ENCODE measurements at regions not wholly inside any gene's neighbourhood (a gene's known extent, or its start where the extent isn't known, plus 50 kb on each side); places are given as distances from the start of the nearest gene placed in this dataset.

GRCh38 chr15:69990566-69991421 is 106.9 kb downstream of the TLE3 start:
- no peaks in the 10 kb centered on the region for H3K36me3 ChIP-seq (ENCODE audit: control insufficient read depth, insufficient read depth, low read length)
- no peak for DNase-seq
- no peak overlapping the region for H3K4me3 ChIP-seq (ENCODE audit: low read length)
- WGBS (ENCODE audit: insufficient coverage) = 41% methylated on average over 10 of the region's 20 CpGs
- no peaks in the 10 kb centered on the region for H3K9me3 ChIP-seq (replicated peaks; ENCODE audit: control insufficient read depth, low read depth, low read length)
- no peaks in the 10 kb centered on the region for H3K4me1 ChIP-seq (ENCODE audit: control insufficient read depth, insufficient read depth, low read length)
- H3K27ac ChIP-seq (ENCODE audit: low read length) = no peak overlapping the region
- peaks cover 68% of the 10 kb centered on the region for H3K27me3 ChIP-seq (ENCODE audit: control insufficient read depth, insufficient read depth, low read length)

GRCh38 chr15:69991551-69991980 is 106.2 kb downstream of the TLE3 start:
- Histone ChIP-seq H3K4me3 (ENCODE audit: low read length) (no peak overlapping the region), H3K9me3 (replicated peaks; ENCODE audit: control insufficient read depth, low read depth, low read length) (no peaks in the 10 kb centered on the region), H3K4me1 (ENCODE audit: control insufficient read depth, insufficient read depth, low read length) (no peaks in the 10 kb centered on the region), H3K36me3 (ENCODE audit: control insufficient read depth, insufficient read depth, low read length) (no peaks in the 10 kb centered on the region), H3K27ac (ENCODE audit: low read length) (no peak overlapping the region), H3K27me3 (ENCODE audit: control insufficient read depth, insufficient read depth, low read length) (peaks cover 67% of the 10 kb centered on the region)
- DNase-seq = no peak
- WGBS (ENCODE audit: insufficient coverage) = 33% methylated on average over 9 of the region's 10 CpGs

GRCh38 chr15:69992348-69992747 is 105.4 kb downstream of the TLE3 start:
- Histone ChIP-seq H3K4me1 (ENCODE audit: control insufficient read depth, insufficient read depth, low read length) (no peaks in the 10 kb centered on the region), H3K36me3 (ENCODE audit: control insufficient read depth, insufficient read depth, low read length) (no peaks in the 10 kb centered on the region), H3K4me3 (ENCODE audit: low read length) (no peak overlapping the region), H3K9me3 (replicated peaks; ENCODE audit: control insufficient read depth, low read depth, low read length) (no peaks in the 10 kb centered on the region), H3K27ac (ENCODE audit: low read length) (no peak overlapping the region), H3K27me3 (ENCODE audit: control insufficient read depth, insufficient read depth, low read length) (peaks cover 65% of the 10 kb centered on the region)
- 100% methylated on average over 2 of the region's 7 CpGs for WGBS (ENCODE audit: insufficient coverage)
- no peak for DNase-seq

- no peaks in the 10 kb centered on the region for H3K4me1 ChIP-seq (ENCODE audit: control insufficient read depth, insufficient read depth, low read length)
- no peak for DNase-seq
- no CpG with 5 or more reads among the region's 1 CpG for WGBS (ENCODE audit: insufficient coverage)
- H3K36me3 ChIP-seq (ENCODE audit: control insufficient read depth, insufficient read depth, low read length) = no peaks in the 10 kb centered on the region
- no peaks in the 10 kb centered on the region for H3K9me3 ChIP-seq (replicated peaks; ENCODE audit: control insufficient read depth, low read depth, low read length)
- peaks cover 50% of the 10 kb centered on the region for H3K27me3 ChIP-seq (ENCODE audit: control insufficient read depth, insufficient read depth, low read length)
- no peak overlapping the region for H3K4me3 ChIP-seq (ENCODE audit: low read length)
- H3K27ac ChIP-seq (ENCODE audit: low read length) = no peak overlapping the region
Measured at GRCh38 chr15:69994429-69995205, 103.1 kb downstream of the TLE3 start.

GRCh38 chr15:69996321-69997160 is 101.2 kb downstream of the TLE3 start:
- H3K9me3 ChIP-seq (replicated peaks; ENCODE audit: control insufficient read depth, low read depth, low read length) = no peaks in the 10 kb centered on the region
- no peaks in the 10 kb centered on the region for H3K36me3 ChIP-seq (ENCODE audit: control insufficient read depth, insufficient read depth, low read length)
- DNase-seq = no peak
- H3K4me3 ChIP-seq (ENCODE audit: low read length) = no peak overlapping the region
- H3K27me3 ChIP-seq (ENCODE audit: control insufficient read depth, insufficient read depth, low read length) = peaks cover 35% of the 10 kb centered on the region
- 46% methylated on average over 10 of the region's 15 CpGs for WGBS (ENCODE audit: insufficient coverage)
- no peak overlapping the region for H3K27ac ChIP-seq (ENCODE audit: low read length)
- no peaks in the 10 kb centered on the region for H3K4me1 ChIP-seq (ENCODE audit: control insufficient read depth, insufficient read depth, low read length)

- DNase-seq = no peak
- H3K27me3 ChIP-seq (ENCODE audit: control insufficient read depth, insufficient read depth, low read length) = peaks cover 29% of the 10 kb centered on the region
- WGBS (ENCODE audit: insufficient coverage) = 50% methylated on average over 9 of the region's 10 CpGs
Measured at GRCh38 chr15:69997161-69997485, 100.6 kb downstream of the TLE3 start.

More at GRCh38 chr15:69997161-69997485, 100.6 kb downstream of the TLE3 start:
- no peak overlapping the region for H3K4me3 ChIP-seq (ENCODE audit: low read length)
- H3K9me3 ChIP-seq (replicated peaks; ENCODE audit: control insufficient read depth, low read depth, low read length) = no peaks in the 10 kb centered on the region
- H3K36me3 ChIP-seq (ENCODE audit: control insufficient read depth, insufficient read depth, low read length) = no peaks in the 10 kb centered on the region
- H3K27ac ChIP-seq (ENCODE audit: low read length) = no peak overlapping the region
- H3K4me1 ChIP-seq (ENCODE audit: control insufficient read depth, insufficient read depth, low read length) = no peaks in the 10 kb centered on the region
